HG03521 (cell line): ENCODE measurements at regions not wholly inside any gene's neighbourhood (a gene's known extent, or its start where the extent isn't known, plus 50 kb on each side); places are given as distances from the start of the nearest gene placed in this dataset.
"Not testable (repeated sequence)": the region's sequence is repeated elsewhere in the genome, so short reads cannot be mapped to it uniquely, and the experiment has no call there.

ENCODE experiments used
- ATAC-seq: cut with Tn5 transposase; IDR thresholded peaks from one replicate; pipeline ENCODE4 v1.9.1; 2021; ENCODE audit warnings: mild to moderate bottlenecking, moderate library complexity; ENCODE audit not compliant: unreplicated experiment

DNA sequence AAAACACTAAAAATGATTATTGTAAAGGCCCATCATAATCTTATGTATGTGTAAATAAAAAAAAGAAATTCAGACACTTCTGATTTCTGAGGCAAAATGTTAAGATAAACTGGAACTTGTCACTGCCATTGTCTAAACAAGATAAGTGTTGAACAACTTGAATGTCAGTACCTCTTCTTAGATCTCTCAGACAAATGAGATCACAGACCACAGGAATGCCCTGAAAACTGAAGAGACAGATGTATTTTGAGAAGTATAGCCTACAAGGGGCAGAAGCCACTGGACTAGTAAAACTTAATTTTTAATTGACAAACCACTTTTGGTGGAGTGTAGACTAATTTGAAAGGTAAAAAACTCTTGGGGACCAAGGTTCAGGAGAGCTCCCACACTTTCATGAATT is 375.5 kb upstream of the SLITRK5 start:
- no peak for ATAC-seq

DNA sequence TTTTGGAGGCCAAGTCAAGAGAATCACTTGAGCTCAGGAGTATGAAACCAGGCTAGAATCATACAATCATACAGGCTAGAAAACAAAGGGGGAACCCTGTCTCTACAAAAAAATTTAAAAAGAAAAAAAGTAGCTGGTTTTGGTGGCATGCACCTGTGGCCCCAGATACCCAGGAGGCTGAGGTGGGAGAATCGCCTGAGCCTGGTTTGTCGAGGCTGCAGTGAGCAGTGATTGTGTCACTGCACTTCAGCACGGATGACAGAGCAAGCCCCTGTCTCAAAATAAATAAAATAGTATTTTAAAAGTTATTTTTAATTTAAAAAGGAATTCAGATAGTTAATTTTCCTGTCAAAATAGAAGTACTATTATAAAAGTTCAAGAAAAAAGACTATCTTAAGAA is 369.1 kb upstream of the SLITRK5 start:
- ATAC-seq = no peak

- no peak for ATAC-seq
These were observed 368.2 kb upstream of the SLITRK5 start for GRCh38 chr13:87302931-87303330.

GRCh38 chr13:87311165-87311564 is 360.0 kb upstream of the SLITRK5 start:
- ATAC-seq = no peak

GRCh38 chr13:87314822-87315221 is 356.3 kb upstream of the SLITRK5 start:
- ATAC-seq = no peak

DNA sequence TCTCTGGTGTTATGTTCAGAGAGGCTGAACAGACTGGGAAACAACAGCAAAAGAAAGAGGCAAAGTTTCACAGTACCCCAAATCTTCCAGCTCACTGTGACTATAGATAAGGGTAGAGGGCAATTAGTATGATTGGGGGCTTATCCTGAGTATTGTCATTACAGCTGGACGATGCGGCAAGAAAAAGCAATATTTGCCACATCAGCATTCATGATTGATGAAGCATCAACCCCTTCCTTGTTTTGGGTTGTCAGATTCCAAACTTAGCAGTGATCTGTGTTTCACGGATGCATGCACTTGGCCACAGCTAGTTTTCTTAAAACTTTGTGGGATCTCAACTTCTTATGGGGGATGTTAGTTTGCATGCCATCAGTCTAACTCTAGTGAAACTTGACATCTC is 348.8 kb upstream of the SLITRK5 start:
- no peak for ATAC-seq

- ATAC-seq = no peak
These were observed 346.6 kb upstream of the SLITRK5 start for GRCh38 chr13:87324558-87324957.

- ATAC-seq = no peak
These were observed 340.0 kb upstream of the SLITRK5 start for GRCh38 chr13:87331178-87331577.

GRCh38 chr13:87333599-87333998 is 337.6 kb upstream of the SLITRK5 start:
- no peak for ATAC-seq

- ATAC-seq = no peak
These were observed 337.0 kb upstream of the SLITRK5 start for GRCh38 chr13:87334176-87334575.

DNA sequence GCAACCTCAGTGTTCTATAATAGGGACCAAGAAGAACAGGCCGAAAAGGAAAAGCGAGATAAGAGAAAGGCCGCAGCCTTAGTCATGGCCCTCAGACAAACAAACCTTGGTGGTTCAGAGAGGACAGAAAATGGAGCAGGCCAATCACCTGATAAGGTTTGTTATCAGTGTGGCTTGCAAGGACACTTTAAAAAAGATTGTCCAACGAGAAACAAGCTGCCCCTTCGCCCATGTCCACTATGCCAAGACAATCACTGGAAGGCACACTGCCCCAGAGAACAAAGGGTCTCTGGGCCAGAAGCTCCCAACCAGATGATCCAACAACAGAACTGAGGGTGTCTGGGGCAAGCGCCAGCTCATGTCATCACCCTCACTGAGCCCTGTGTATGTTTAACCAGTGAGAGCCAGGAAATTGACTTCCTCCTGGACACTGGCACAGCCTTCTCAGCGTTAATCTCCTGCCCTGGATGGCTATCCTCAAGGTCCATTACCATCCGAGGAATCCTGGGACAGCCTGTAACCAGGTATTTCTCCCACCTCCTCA is 334.8 kb upstream of the SLITRK5 start:
- not testable (repeated sequence) for ATAC-seq

DNA sequence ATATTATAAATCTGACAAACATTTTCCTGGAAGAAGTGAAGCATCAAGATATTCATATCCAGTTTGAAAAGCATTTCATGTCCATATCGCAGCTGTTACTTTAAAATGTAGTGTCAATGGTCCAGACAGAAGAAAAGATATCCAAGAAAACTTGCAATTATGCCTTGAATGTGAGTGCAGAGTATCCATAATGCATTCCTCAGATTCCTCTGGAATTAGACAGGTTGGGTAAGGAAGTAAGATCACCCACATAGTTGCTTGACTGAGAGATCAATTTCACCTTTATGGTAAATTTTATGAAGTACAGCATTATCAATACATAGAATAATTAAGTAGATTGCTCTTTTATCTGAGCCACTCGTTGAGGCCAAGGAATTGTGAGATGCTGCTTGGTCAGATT is 327.0 kb upstream of the SLITRK5 start:
- ATAC-seq = no peak

- ATAC-seq = no peak
These were observed 315.7 kb upstream of the SLITRK5 start for GRCh38 chr13:87355451-87355850.

GRCh38 chr13:87356314-87356713 is 314.9 kb upstream of the SLITRK5 start:
- no peak for ATAC-seq

DNA sequence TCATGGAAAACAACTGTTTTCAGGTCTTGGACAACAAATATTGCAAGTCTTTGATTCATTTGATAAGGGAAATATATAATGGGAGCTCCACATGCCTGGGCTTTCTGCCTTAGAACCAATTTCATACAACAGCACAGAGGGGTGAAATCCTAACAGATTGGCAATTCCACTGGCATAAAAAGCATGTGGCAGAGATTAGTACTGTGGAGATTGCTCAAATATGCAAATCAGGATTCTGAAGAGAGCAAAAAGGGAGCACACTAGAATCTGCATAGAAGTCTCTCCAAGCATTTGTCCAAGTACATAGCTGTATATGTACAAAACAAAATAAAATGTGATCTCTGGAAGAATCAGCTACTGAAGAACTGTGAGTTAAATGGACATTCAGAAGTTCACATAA is 312.9 kb upstream of the SLITRK5 start:
- no peak for ATAC-seq

DNA sequence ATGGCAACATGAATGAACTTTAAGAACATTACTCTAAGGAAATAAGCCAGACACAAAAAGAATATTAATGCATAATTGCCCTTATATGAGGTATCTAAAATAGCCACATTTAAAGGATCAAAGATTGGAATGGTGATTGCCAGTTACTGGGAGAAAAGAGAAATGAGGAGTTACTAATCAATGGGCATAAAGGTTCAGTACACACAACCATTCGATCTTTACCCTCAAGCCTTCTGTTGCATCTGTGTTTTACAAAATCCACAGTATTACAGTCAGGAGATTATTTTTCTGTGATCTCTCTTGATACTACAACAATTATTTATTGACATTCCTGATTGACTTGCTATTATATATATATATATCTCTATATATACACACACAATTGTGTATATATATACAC is 310.0 kb upstream of the SLITRK5 start:
- ATAC-seq = no peak

DNA sequence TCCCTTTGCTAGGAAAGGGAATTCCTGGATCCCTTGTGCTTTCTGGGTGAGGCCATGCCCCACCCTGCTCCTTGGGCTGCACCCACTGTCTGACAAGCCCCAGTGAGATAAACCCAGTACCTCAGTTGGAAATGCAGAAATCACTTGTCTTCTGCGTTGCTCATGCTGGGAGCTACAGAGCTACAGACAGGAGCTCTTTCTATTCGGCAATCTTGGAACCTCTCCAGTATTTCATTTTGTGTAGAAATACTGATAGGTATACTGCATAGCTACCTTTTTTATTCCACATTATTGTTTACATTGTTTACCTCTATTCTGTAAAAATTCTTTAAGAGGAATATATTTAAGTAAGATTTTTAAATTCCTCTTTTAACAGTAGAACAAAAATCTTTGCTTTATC is 302.5 kb upstream of the SLITRK5 start:
- ATAC-seq = no peak

- ATAC-seq = no peak
These were observed 295.1 kb upstream of the SLITRK5 start for GRCh38 chr13:87376081-87376480.

- ATAC-seq = no peak
These were observed 287.1 kb upstream of the SLITRK5 start for GRCh38 chr13:87384099-87384498.

- no peak for ATAC-seq
These were observed 277.8 kb upstream of the SLITRK5 start for GRCh38 chr13:87393358-87393757.

DNA sequence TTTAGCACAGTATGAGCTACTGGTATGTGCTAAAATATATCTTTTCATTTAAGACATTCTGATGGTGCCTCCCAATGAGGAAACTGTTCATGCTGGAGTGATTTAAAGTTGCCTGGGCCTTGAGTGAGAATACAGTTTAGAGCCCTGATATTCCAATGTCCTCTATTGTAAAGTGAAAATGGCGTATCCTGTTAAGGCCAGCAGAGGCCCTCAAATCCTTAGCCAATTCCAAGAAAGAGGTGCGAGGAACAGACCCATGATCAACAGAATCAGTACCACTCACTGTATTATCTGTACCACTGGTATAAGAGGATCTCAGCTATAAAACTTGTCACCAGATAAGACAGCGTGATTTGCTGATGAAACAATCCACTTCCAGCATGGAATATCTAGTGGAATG is 273.1 kb upstream of the SLITRK5 start:
- no peak for ATAC-seq

- no peak for ATAC-seq
These were observed 267.3 kb upstream of the SLITRK5 start for GRCh38 chr13:87403748-87404432.

DNA sequence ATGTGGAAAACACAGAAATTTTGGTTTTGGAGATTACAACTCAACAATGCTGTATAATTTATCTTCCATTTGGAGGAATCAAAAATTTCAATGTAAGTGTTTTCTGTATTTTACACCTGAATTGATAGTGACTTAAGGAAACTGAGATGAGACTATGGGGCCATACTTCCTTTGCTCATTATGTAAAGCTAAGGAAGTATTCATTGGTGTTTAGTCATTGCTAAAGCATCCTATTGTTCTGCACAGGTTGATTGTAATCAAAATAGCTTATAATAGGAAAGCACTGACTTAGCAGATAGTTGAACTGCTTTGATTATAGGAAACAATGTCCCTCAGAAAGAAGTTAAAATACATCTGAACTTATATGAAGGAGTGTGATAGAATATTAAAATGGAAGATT is 244.4 kb upstream of the SLITRK5 start:
- ATAC-seq = no peak
